Hematopoietic multipotent progenitor cell treated with erythropoietin and hydrocortisone succinate and interleukin-3 and kit ligand, for 17 days (in vitro differentiated cells): ENCODE measurements at regions not wholly inside any gene's neighbourhood (a gene's known extent, or its start where the extent isn't known, plus 50 kb on each side); places are given as distances from the start of the nearest gene placed in this dataset.
"Not testable (repeated sequence)": the region's sequence is repeated elsewhere in the genome, so short reads cannot be mapped to it uniquely, and the experiment has no call there.

ENCODE experiments used
- DNase-seq: peaks from one replicate; pipeline ENCODE4 v3.0.0-alpha.2; 2015; ENCODE audit warnings: low spot score

- no peak for DNase-seq
Measured at GRCh38 chr4:42205541-42205940, 53.1 kb upstream of the BEND4 start.

- no peak for DNase-seq
Measured at GRCh38 chr4:42216664-42217063, 64.2 kb upstream of the BEND4 start.

DNA sequence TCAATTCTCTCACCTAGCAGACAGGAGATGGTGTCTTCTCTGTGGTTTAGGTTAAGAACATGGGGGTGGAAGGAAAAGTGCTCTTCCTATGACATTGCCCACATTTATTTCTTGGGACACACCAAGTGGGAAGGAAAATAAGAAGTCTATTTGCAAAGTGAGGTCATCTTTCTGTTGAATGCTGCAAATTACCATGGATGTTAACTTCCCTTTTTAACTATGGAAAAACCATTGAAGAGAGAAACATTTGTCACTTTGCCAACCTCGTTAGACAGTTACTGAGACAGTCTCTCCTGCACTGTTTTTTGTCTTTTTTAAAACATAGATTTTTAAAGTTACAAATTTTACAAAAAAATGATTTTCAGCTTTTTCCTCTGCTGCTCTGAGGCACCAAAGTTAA lies 72.8 kb upstream of the BEND4 start:
- DNase-seq: no peak

DNA sequence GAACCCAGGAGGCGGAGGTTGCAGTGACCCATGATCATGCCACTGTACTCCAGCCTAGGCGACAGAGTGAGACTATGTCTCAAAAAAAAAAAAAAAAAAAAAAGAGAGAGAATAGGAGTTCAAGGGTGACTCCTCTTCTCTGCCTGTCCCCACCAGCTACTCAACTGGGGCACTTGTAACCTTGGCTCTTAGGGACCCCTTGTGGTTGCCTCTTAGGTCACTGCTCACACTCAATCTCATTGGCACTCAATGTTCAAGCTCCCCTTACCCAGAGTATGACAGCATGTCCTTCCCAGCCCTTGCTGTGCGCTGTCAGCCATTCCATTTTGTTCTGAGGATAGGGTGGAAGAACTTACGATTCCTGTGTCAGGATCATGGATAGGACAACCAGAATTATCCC lies 82.4 kb upstream of the BEND4 start:
- no peak for DNase-seq

DNA sequence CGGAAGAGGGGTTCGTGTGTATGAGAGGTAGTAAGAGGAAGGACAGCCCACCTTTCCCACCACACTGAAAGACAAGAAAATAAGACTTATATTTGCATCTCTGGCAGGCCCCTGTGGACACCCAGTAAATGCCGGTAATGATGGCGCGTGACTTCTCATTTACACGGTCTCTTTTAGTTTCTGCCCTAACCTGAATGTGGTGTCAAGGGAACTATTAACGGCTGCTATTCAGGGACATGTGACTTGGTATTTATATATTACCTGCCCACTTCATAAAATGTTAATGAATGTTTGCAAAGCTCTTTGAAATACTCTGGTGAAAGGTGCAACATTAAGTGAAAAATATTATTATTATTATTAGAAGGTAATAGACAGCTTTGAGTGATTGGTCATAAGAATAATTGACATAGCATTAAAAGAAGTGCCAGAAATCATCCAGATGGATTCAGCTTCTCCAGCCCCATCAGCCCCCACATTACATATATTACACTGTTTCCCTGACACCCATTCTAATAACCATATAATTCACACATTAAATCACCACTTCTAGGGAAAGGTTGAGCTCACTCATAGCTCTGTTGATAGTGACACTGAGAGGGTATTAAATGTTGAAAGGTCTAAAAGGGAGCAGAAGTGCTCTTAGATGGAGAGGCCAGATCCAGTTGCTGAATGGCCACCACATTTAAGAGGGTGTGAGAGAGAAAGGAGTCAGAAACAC lies 83.0 kb upstream of the BEND4 start:
- DNase-seq: no peak

GRCh38 chr4:42237010-42237409 lies 84.6 kb upstream of the BEND4 start:
- no peak for DNase-seq

DNA sequence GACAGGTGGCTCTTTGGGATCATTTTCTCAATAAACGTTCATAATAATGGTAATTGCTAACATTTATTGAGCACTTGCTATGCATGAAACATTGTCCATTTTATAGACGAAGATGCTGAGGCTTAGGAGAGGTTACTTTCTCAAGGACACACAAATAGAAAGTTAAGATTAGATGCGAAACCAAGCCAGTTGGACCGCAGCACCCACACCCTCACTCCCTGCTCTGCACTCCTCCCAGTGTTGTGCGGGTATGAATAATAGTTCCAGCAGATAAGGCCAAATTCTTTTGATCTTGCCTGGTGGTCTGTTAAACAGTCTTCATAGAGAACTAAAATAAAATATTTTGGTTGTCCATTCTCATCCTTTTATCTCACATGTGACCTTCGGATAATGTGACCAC lies 85.0 kb upstream of the BEND4 start:
- DNase-seq: no peak

GRCh38 chr4:42248972-42249371 lies 96.5 kb upstream of the BEND4 start:
- no peak for DNase-seq

DNA sequence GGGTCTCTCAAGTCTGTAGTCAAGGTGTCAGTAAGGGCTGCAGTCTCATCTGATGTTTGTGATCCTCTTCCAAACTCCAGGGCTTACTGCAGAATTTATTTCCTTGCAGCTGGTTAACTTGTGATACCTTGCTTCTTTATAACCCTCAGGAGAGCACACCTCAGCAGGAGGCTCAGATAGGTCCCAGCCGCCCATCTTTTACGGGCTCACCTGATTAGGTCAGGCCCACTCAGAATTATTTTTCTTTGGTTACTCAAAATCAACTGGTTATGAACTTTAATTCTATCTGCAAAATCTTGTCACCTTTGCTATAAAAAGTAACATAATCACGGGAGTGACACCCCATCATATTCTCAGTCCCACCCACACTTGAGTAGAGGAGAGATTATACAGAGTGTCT lies 99.9 kb upstream of the BEND4 start:
- DNase-seq: no peak

DNA sequence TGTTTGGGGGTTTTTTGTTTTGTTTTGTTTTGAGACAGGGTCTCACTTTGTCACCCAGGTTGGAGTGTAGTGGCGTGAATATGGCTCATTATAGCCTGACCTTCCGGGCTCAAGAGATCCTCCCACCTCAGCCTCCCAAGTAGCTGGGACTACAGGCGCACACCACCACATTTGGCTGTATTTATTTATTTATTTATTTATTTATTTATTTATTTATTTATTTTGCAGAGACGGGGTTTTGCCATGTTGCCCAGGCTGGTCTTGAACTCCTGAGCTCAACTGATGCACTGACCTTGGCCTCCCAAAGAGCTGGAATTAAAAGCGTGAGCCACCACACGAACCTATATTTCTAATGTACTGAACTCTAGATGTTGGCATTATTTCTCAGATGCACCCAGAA lies 105.2 kb upstream of the BEND4 start:
- DNase-seq: not testable (repeated sequence)

GRCh38 chr4:42262701-42263490 lies 110.4 kb upstream of the BEND4 start:
- no peak for DNase-seq

- no peak for DNase-seq
Measured at GRCh38 chr4:42265782-42266602, 113.5 kb upstream of the BEND4 start.

GRCh38 chr4:42267724-42268123 lies 115.3 kb upstream of the BEND4 start:
- DNase-seq: no peak

DNA sequence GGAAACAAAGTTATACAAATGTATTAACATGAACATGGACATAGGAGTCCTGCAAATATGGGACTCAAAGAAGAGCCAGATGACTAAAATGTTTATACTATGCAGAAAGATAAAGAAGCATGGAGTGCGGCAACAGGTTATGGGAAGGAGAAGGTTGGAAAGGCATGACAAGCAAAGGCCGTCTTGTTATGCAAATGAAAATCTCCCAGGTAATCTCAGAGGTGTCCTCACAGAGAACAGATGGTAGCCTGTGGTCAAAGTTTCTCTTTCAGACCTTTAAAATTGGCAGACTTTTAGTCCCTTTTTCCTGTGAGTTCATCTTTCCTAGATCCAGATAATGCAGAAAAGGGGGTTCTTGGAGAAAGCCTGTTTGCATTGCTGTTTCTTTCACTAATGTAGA lies 116.4 kb upstream of the BEND4 start:
- DNase-seq: no peak

- DNase-seq: no peak
Measured at GRCh38 chr4:42271096-42271495, 118.6 kb upstream of the BEND4 start.

DNA sequence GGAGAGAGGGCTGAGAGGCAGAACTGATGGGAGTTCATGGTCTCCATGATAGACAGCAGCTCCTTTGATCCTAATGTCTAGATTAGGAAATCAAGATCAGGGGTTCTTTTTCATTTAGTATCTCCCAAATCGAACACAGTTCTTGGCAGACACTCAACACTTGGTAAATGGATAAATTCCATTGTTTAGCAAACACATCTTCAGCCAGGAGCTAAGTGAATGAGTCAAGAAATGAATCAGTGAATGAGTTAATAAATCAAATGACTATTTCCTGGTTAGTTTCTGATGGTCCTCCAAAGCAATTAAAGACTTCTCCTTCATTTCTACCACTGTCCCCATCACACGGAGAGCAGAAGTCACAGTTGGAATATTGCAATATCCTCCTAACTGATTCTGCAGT lies 120.0 kb upstream of the SHISA3 start:
- DNase-seq: no peak

- no peak for DNase-seq
Measured at GRCh38 chr4:42278709-42279324, 118.5 kb upstream of the SHISA3 start.

DNA sequence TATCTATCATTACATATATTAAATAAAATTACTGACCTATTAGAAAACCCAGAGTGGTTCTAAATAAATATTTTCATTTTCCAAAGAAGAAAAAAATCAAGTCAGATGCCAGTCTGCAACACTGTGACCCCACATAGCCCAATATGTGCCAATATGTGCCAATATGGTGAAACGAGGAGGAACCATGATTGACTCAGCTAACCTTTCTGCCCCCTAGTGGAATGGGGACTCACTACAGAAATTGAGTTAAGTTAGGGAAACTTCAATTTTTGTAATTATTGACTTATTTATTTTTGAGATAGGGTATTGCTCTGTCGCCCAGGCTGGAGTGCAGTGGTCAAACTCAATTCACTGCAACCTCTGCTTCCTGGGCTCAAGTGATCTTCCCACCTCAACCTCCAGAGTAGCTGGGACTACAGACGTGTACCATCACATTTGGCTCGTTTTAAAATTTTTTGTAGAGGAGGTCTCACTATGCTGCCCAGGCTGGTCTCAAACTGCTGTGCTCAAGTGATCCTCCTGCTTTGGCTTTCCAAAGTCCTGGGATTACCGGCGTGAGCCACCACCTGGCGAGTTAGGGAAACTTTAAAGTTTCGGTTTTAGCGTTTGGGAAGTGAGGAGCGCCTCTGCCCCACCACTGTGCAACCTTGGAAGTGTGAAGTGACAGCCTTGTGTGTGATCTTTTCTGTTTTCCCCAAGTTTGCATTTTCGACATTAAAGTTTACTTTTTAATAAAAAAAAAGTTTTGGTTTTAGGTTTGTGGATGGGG lies 116.8 kb upstream of the SHISA3 start:
- DNase-seq: peak; percentile 14

DNA sequence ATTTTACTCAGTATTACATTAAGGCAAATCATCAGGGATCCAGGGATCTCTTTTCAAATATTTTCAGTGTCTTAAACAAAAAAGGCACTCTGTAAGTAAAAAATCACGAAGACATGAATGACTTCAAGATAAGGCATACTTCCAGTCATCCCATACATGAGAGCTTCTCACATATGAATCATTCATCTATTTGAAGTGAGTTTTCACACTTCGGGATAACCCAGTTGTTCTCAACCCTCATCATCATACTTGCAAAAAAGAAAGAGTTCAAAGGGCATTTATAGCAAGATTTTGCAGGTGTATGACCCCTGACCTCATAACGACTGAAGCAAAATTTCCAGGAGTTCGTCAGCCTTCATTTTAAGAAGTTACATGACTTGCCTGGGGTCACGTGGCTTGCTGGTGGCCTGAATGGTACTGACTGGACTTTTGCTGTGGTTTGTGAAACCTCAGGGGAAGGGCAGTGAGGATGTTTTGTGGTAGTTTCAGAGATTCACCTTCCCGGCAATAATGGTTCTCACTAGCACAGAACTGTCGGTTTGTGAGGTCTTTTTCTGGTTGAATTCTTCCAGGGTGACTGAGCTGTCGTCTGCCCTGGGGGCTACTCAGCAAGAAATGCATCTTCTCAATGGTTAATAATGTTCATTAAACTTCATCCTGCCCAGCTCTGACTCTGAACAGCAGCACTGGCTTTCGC lies 115.8 kb upstream of the SHISA3 start:
- no peak for DNase-seq

DNA sequence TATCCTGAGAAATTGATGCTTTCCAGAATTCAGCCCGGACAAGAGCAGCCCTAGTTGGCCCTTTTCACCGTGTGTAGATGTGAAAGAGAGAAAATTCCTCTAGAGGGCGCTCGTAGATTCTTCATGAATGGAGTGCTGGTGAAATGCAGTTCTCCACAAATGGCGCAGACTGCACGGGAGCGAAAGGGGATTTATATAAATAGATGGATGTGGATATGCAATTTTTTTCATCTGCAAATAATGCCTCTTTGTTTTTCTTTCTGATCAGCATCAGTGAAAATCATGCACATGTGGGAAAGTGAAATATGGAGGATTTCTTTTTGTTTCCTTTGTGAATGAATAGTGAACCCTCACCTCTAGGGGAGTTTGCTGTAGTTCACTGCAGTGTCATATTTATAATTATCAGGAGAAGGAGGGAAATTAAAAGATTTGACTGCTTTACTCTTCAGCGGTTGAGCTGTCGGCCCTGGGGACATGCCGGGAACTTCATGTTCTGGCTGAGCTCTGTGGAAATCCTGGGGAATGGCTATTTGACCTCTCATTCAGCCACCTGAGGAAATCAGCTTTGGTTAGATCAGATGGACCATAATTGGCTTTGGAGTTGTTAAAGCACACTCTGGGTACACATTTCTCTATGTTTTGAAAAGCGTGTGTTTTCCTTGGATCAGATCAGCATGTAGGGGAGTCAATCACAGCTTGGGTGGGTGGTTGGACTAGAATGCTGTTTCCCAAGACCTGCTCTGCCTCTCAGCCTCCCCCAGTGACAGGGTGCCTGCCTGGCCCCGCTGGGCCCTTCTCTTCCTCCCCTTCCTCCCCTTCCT lies 115.0 kb upstream of the SHISA3 start:
- peak; percentile 40 for DNase-seq
